ENCODE measurements at regions not wholly inside any gene's neighbourhood (a gene's known extent, or its start where the extent isn't known, plus 50 kb on each side); places are given as distances from the start of the nearest gene placed in this dataset.

DNA sequence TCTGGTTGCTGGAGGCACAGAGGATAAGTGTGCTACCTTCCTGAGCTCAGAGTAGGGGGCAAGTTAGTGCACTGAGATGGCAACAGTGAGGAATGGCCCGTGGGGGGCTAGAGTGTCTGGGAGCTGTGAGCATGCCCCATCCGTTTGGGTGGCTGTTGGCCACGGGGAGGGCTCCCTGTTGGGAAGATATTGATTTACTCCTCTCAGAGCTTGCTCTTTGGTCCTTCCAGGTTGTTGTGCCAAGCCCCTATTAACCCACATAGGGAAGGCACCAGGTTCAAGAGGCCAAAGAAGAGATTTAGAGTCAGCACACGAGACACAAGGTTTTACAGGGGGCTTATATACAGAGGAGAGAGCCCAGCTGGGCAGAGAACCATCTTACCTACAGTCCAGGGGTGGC lies 318.8 kb downstream of the TSN start:
- Histone ChIP-seq H3K4me3 (no peak overlapping the region), H3K36me3 (replicated peaks in 1 of 2; ENCODE audit: insufficient read depth in 1 of 2, low read depth in 2 of 2) (no peaks in the 10 kb centered on the region), H3K27me3 (no peaks in the 10 kb centered on the region), H3K27ac (no peak overlapping the region), H3K4me1 (no peaks in the 10 kb centered on the region), H3K9me3 (no peaks in the 10 kb centered on the region)
- DNase-seq (no peak), ATAC-seq (no peak)
- intact Hi-C loops (cut with DNase I) = no loop called here
- TF ChIP-seq, protein P1, sequence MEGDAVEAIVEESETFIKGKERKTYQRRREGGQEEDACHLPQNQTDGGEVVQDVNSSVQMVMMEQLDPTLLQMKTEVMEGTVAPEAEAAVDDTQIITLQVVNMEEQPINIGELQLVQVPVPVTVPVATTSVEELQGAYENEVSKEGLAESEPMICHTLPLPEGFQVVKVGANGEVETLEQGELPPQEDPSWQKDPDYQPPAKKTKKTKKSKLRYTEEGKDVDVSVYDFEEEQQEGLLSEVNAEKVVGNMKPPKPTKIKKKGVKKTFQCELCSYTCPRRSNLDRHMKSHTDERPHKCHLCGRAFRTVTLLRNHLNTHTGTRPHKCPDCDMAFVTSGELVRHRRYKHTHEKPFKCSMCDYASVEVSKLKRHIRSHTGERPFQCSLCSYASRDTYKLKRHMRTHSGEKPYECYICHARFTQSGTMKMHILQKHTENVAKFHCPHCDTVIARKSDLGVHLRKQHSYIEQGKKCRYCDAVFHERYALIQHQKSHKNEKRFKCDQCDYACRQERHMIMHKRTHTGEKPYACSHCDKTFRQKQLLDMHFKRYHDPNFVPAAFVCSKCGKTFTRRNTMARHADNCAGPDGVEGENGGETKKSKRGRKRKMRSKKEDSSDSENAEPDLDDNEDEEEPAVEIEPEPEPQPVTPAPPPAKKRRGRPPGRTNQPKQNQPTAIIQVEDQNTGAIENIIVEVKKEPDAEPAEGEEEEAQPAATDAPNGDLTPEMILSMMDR (IDR thresholded peaks at IDR 0.05) = no peak
- no peak for TF ChIP-seq POLR2A (IDR thresholded peaks at IDR 0.05)
- 40 to 55% methylated on average over 4 of the region's 4 CpGs for WGBS, 2 donors

DNA sequence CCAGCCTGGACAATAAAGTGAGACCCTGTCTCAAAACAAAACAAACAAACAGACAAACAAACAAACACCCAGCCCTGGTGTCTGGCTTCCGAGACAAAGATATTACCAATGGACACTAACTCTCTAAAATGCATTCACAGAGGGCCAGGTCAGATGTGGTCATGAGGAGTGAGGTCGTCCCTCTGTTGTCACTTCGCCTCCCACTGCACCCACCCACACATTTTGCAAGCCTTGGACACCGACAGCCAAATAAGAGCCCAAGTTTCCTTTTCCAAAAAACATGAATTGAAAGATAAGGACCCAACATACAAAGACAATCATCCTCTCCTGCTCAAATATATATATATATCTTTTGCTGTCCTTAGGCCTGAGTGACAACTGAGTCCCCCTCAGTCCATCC lies 319.9 kb downstream of the TSN start:
- TF ChIP-seq, protein P1 (IDR thresholded peaks at IDR 0.05) = no peak
- no peak for TF ChIP-seq POLR2A (IDR thresholded peaks at IDR 0.05)
- no peaks in the 10 kb centered on the region for H3K36me3 ChIP-seq (replicated peaks in 1 of 2; ENCODE audit: insufficient read depth in 1 of 2, low read depth in 2 of 2)
- H3K4me1 ChIP-seq = no peaks in the 10 kb centered on the region
- H3K4me3 ChIP-seq = no peak overlapping the region
- ATAC-seq (no peak), DNase-seq (no peak)
- 77 to 90% methylated on average over 4 of the region's 4 CpGs for WGBS, 2 donors
- H3K9me3 ChIP-seq = no peaks in the 10 kb centered on the region
- no peak overlapping the region for H3K27ac ChIP-seq
- no peaks in the 10 kb centered on the region for H3K27me3 ChIP-seq
- intact Hi-C loops (cut with DNase I) = no loop called here

DNA sequence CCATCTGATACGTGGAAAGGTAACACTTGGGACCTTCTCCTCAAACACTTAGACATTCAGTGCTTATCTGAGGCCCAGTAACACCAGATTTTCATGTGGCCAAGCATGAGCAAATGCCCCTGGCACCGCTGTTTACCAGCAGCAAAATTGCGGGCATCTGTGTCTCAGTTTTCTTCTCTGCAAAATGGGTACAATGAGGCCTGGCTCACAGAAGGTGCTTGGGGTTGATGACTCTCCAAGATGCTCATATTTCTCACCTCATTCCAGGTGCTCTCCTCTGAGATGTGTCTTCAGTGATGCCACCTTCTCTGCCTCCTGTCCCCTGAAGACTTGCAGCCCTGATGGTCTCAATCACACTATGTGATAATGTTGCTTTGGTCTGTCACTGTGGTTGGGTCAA lies 321.7 kb downstream of the TSN start:
- Histone ChIP-seq H3K4me1 (no peaks in the 10 kb centered on the region), H3K9me3 (no peaks in the 10 kb centered on the region), H3K27ac (no peak overlapping the region), H3K36me3 (replicated peaks in 1 of 2; ENCODE audit: insufficient read depth in 1 of 2, low read depth in 2 of 2) (no peaks in the 10 kb centered on the region), H3K4me3 (no peak overlapping the region), H3K27me3 (no peaks in the 10 kb centered on the region)
- ATAC-seq = no peak
- intact Hi-C loops (cut with DNase I) = no loop called here
- WGBS, 2 donors = 77 to 91% methylated on average over 3 of the region's 3 CpGs
- DNase-seq = no peak
- TF ChIP-seq, protein P1 (IDR thresholded peaks at IDR 0.05) = no peak
- no peak for TF ChIP-seq POLR2A (IDR thresholded peaks at IDR 0.05)

DNA sequence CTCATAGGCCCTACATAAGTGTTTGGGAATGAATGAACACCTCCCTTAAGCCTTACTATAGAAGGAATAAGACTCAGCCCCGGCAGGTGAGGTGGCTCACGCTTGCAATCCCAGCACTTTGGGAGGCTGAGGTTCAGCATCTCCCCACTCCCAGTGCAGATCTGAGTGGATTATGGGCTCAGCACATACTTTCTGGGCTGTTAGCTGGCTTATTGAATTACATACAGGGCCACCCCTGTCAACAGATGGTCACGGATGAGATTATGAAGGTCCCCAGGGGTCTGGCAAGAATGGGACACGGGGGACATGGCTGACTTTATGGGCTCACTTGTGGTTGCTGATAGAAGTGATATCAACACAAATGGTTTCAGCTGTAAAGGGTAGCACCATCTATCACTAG lies 322.3 kb downstream of the TSN start:
- no peaks in the 10 kb centered on the region for H3K9me3 ChIP-seq
- DNase-seq = no peak
- intact Hi-C loops (cut with DNase I) = no loop called here
- H3K4me3 ChIP-seq = no peak overlapping the region
- H3K27ac ChIP-seq = no peak overlapping the region
- H3K27me3 ChIP-seq = no peaks in the 10 kb centered on the region
- WGBS, 2 donors = 83 to 96% methylated on average over 4 of the region's 4 CpGs
- ATAC-seq = no peak
- no peak for TF ChIP-seq POLR2A (IDR thresholded peaks at IDR 0.05)
- TF ChIP-seq, protein P1 (IDR thresholded peaks at IDR 0.05) = no peak
- no peaks in the 10 kb centered on the region for H3K36me3 ChIP-seq (replicated peaks in 1 of 2; ENCODE audit: insufficient read depth in 1 of 2, low read depth in 2 of 2)
- no peaks in the 10 kb centered on the region for H3K4me1 ChIP-seq

DNA sequence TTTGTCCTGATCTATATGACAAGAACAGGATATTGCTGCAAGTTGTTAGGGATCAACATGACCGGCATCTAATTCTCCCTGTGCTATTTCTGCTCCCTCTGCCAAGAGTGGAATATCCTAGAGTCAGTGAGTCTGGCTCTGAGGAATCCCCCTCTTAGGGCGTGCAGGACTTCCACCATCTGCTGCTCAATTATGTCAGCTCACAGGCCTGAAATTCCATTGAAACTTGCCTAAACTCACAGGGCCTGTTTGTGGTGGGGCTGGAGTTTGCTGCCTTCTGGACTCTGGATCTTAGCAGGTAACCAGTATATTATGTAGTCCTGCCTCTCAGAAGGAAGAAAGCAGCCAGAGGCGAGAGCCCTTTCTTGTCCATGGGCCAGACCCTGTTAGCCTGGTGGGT lies 323.0 kb downstream of the TSN start:
- ATAC-seq = no peak
- Histone ChIP-seq H3K27me3 (no peaks in the 10 kb centered on the region), H3K9me3 (no peaks in the 10 kb centered on the region), H3K4me1 (no peaks in the 10 kb centered on the region), H3K36me3 (replicated peaks in 1 of 2; ENCODE audit: insufficient read depth in 1 of 2, low read depth in 2 of 2) (no peaks in the 10 kb centered on the region), H3K27ac (no peak overlapping the region), H3K4me3 (no peak overlapping the region)
- 71 to 97% methylated on average over 3 of the region's 3 CpGs for WGBS, 2 donors
- no peak for TF ChIP-seq POLR2A (IDR thresholded peaks at IDR 0.05)
- TF ChIP-seq, protein P1 (IDR thresholded peaks at IDR 0.05) = no peak
- DNase-seq = no peak
- intact Hi-C loops (cut with DNase I) = no loop called here

Measured in body of pancreas (tissue), 4 donors.